ENCODE measurements at regions not wholly inside any gene's neighbourhood (a gene's known extent, or its start where the extent isn't known, plus 50 kb on each side); places are given as distances from the start of the nearest gene placed in this dataset.

DNA sequence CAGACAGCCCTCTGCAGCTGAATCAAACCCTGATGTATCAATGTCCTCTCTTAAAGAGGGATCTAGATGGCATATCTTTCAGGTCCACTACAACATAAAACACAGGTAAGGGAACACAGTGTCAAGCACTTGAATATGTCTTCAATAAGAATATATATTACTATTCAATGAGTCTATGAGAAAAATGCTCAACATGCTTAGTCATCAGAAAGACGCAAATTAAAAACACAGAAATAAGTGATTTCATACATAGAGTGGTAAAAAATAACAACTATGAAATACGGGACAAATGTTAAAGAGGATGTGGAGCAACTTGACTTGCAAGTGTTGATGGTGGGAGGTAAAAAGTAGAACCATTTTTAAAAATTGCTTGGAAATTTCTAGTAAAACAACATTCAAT is 544.6 kb upstream of the HS3ST1 start:
- TF ChIP-seq KDM1A (IDR thresholded peaks at IDR 0.05; ENCODE audit: low read depth) (no peak), HOXB5 (CRISPR knock-in tag; IDR thresholded peaks at IDR 0.05) (no peak), ZFP36 (IDR thresholded peaks at IDR 0.05; ENCODE audit: borderline replicate concordance, partially characterized antibody) (no peak), CEBPB (IDR thresholded peaks at IDR 0.05) (no peak), POLR2A (IDR thresholded peaks at IDR 0.05; ENCODE audit: low read length) (no peak), NPAS2 (CRISPR knock-in tag; IDR thresholded peaks at IDR 0.05; ENCODE audit: borderline replicate concordance) (no peak), RCOR1 (IDR thresholded peaks at IDR 0.05; ENCODE audit: low read depth, low read length) (no peak), HOXB13 (CRISPR knock-in tag; IDR thresholded peaks at IDR 0.05; ENCODE audit: low read depth) (no peak), BHLHE40 (IDR thresholded peaks at IDR 0.05; ENCODE audit: low read depth, low read length) (no peak)
- TF ChIP-seq, protein P1, sequence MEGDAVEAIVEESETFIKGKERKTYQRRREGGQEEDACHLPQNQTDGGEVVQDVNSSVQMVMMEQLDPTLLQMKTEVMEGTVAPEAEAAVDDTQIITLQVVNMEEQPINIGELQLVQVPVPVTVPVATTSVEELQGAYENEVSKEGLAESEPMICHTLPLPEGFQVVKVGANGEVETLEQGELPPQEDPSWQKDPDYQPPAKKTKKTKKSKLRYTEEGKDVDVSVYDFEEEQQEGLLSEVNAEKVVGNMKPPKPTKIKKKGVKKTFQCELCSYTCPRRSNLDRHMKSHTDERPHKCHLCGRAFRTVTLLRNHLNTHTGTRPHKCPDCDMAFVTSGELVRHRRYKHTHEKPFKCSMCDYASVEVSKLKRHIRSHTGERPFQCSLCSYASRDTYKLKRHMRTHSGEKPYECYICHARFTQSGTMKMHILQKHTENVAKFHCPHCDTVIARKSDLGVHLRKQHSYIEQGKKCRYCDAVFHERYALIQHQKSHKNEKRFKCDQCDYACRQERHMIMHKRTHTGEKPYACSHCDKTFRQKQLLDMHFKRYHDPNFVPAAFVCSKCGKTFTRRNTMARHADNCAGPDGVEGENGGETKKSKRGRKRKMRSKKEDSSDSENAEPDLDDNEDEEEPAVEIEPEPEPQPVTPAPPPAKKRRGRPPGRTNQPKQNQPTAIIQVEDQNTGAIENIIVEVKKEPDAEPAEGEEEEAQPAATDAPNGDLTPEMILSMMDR (IDR thresholded peaks at IDR 0.05): no peak
